ENCODE measurements at regions not wholly inside any gene's neighbourhood (a gene's known extent, or its start where the extent isn't known, plus 50 kb on each side); places are given as distances from the start of the nearest gene placed in this dataset.
A peak's percentile ranks its signal among the peaks of the same experiment; 100 is the strongest.

- no peak for TF ChIP-seq CTCF (IDR thresholded peaks at IDR 0.05; ENCODE audit: low read depth, low read length, missing control alignments)
- no peak overlapping the region for H3K4me3 ChIP-seq (ENCODE audit: low read depth, low read length)
- H3K27ac ChIP-seq: no peak overlapping the region
- no peaks in the 10 kb centered on the region for H3K27me3 ChIP-seq (replicated peaks)
- no peak for DNase-seq
- no peaks in the 10 kb centered on the region for H3K36me3 ChIP-seq (replicated peaks)
- in situ Hi-C loops (cut with HindIII; ENCODE audit: low pct_ligation_motif_present, low sequenced_read_pairs): no loop called here
Observed at GRCh38 chr10:84801156-84801555, 472.8 kb downstream of the CCSER2 start.

- in situ Hi-C loops (cut with HindIII; ENCODE audit: low pct_ligation_motif_present, low sequenced_read_pairs): no loop called here
- H3K4me3 ChIP-seq (ENCODE audit: low read depth, low read length): no peak overlapping the region
- no peak for DNase-seq
- H3K27me3 ChIP-seq (replicated peaks): no peaks in the 10 kb centered on the region
- no peaks in the 10 kb centered on the region for H3K36me3 ChIP-seq (replicated peaks)
- no peak overlapping the region for H3K27ac ChIP-seq
- TF ChIP-seq CTCF (IDR thresholded peaks at IDR 0.05; ENCODE audit: low read depth, low read length, missing control alignments): no peak
Observed at GRCh38 chr10:84801916-84802315, 473.5 kb downstream of the CCSER2 start.

GRCh38 chr10:84805149-84805548 is 476.8 kb downstream of the CCSER2 start:
- no peak for TF ChIP-seq CTCF (IDR thresholded peaks at IDR 0.05; ENCODE audit: low read depth, low read length, missing control alignments)
- H3K36me3 ChIP-seq (replicated peaks): no peaks in the 10 kb centered on the region
- in situ Hi-C loops (cut with HindIII; ENCODE audit: low pct_ligation_motif_present, low sequenced_read_pairs): no loop called here

DNA sequence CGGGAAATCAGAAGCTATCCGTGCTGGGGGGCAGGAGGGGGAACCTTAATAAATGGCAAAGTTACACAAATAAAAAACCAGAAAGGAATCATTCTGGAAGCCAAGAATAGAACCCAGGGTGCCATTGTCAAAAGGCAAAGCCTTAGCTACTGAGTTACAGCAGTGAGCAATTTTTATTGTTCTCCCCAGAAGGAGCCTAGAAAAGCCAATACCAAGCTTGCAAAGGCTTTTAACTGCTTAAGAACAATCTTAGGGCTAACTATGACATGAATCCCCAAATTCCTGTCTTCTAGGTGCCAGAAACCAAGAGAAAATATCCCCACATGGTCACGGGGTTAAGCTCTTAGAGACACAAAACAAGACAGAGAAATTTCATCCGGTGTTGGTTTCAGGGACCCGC is 482.7 kb downstream of the CCSER2 start:
- Histone ChIP-seq H3K36me3 (replicated peaks) (no peaks in the 10 kb centered on the region), H3K27ac (no peak overlapping the region), H3K27me3 (replicated peaks) (no peaks in the 10 kb centered on the region), H3K4me3 (ENCODE audit: low read depth, low read length) (no peak overlapping the region)
- no peak for TF ChIP-seq CTCF (IDR thresholded peaks at IDR 0.05; ENCODE audit: low read depth, low read length, missing control alignments)
- in situ Hi-C loops (cut with HindIII; ENCODE audit: low pct_ligation_motif_present, low sequenced_read_pairs): no loop called here
- no peak for DNase-seq

More at GRCh38 chr10:84805149-84805548, 476.8 kb downstream of the CCSER2 start:
- DNase-seq: no peak
- no peak overlapping the region for H3K4me3 ChIP-seq (ENCODE audit: low read depth, low read length)
- no peaks in the 10 kb centered on the region for H3K27me3 ChIP-seq (replicated peaks)
- H3K27ac ChIP-seq: no peak overlapping the region

- in situ Hi-C loops (cut with HindIII; ENCODE audit: low pct_ligation_motif_present, low sequenced_read_pairs): no loop called here
- no peak for DNase-seq
- Histone ChIP-seq H3K36me3 (replicated peaks) (no peaks in the 10 kb centered on the region), H3K27ac (no peak overlapping the region), H3K4me3 (ENCODE audit: low read depth, low read length) (no peak overlapping the region), H3K27me3 (replicated peaks) (no peaks in the 10 kb centered on the region)
- no peak for TF ChIP-seq CTCF (IDR thresholded peaks at IDR 0.05; ENCODE audit: low read depth, low read length, missing control alignments)
Observed at GRCh38 chr10:84818961-84819360, 490.6 kb downstream of the CCSER2 start.

DNA sequence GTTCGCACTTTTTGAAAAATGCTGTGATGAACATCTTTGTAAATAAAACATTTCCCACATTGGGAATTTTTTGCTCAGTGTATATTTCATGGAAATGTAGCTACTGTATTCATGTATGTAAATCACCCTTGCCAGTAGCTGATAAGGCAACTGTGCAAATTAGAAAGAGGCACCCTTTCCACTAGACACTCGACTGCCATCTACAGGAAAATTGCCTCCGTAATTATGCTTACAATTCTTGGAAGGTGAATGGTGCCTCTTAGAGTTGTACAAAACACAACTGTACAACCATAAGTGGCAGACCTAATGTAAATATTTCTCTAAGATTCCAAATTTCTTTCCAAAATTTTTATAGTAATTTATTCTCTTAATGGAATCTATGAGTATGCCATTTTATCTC is 491.7 kb downstream of the CCSER2 start:
- no peak for DNase-seq
- in situ Hi-C loops (cut with HindIII; ENCODE audit: low pct_ligation_motif_present, low sequenced_read_pairs): no loop called here

More for the DNA sequence above, 491.7 kb downstream of the CCSER2 start:
- Histone ChIP-seq H3K4me3 (ENCODE audit: low read depth, low read length) (no peak overlapping the region), H3K36me3 (replicated peaks) (no peaks in the 10 kb centered on the region), H3K27me3 (replicated peaks) (no peaks in the 10 kb centered on the region), H3K27ac (no peak overlapping the region)
- TF ChIP-seq CTCF (IDR thresholded peaks at IDR 0.05; ENCODE audit: low read depth, low read length, missing control alignments): peak; percentile 38
